Fibroblast of lung (primary cell): ENCODE measurements at regions not wholly inside any gene's neighbourhood (a gene's known extent, or its start where the extent isn't known, plus 50 kb on each side); places are given as distances from the start of the nearest gene placed in this dataset.

ENCODE experiments used
- EZH2 ChIP-seq: IDR thresholded peaks from 2 replicates; pipeline ENCODE4 v1.5.1; 2012; ENCODE audit warnings: low read length, control low read depth, mild to moderate bottlenecking; ENCODE audit errors: missing control alignments
- TF ChIP-seq, protein P1 (sequence below), 2 donors: IDR thresholded peaks in 1 of 2; conservative IDR thresholded peaks in 1 of 2; 1 replicate in 1 of 2; 2 replicates in 1 of 2; pipeline ENCODE4 v1.5.1; 2011 to 2012; ENCODE audit warnings: low read length in 2 of 2, control low read depth in 1 of 2, inconsistent platforms in 1 of 2, low read depth in 1 of 2, mild to moderate bottlenecking in 1 of 2

DNA sequence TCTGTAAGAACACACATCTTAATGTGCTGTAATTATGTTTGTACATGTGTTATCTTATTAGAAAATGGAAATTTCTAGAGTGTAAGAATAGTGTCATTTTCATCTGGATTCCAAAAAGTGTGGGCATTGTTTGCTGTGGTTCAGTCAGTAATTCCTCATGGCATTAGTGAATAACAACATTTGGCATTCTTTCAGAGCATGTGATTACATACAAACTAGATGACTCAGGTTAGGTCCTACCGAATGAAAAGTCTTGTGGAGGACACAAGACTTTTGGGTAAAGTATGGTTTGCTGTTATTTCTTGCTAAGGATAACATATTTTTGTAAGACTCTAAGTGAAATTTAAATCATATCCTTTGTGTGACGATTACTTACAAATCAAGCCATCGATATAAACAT lies 593.1 kb upstream of the NRXN1 start:
- TF ChIP-seq, protein P1, sequence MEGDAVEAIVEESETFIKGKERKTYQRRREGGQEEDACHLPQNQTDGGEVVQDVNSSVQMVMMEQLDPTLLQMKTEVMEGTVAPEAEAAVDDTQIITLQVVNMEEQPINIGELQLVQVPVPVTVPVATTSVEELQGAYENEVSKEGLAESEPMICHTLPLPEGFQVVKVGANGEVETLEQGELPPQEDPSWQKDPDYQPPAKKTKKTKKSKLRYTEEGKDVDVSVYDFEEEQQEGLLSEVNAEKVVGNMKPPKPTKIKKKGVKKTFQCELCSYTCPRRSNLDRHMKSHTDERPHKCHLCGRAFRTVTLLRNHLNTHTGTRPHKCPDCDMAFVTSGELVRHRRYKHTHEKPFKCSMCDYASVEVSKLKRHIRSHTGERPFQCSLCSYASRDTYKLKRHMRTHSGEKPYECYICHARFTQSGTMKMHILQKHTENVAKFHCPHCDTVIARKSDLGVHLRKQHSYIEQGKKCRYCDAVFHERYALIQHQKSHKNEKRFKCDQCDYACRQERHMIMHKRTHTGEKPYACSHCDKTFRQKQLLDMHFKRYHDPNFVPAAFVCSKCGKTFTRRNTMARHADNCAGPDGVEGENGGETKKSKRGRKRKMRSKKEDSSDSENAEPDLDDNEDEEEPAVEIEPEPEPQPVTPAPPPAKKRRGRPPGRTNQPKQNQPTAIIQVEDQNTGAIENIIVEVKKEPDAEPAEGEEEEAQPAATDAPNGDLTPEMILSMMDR (conservative IDR thresholded peaks at IDR 0.05 in 1 of 2, IDR thresholded peaks at IDR 0.05 in 1 of 2; ENCODE audit: low read depth in 1 of 2, low read length in 2 of 2) = no peak
- no peak for TF ChIP-seq EZH2
